ENCODE measurements at regions not wholly inside any gene's neighbourhood (a gene's known extent, or its start where the extent isn't known, plus 50 kb on each side); places are given as distances from the start of the nearest gene placed in this dataset.

- TF ChIP-seq, protein P1, sequence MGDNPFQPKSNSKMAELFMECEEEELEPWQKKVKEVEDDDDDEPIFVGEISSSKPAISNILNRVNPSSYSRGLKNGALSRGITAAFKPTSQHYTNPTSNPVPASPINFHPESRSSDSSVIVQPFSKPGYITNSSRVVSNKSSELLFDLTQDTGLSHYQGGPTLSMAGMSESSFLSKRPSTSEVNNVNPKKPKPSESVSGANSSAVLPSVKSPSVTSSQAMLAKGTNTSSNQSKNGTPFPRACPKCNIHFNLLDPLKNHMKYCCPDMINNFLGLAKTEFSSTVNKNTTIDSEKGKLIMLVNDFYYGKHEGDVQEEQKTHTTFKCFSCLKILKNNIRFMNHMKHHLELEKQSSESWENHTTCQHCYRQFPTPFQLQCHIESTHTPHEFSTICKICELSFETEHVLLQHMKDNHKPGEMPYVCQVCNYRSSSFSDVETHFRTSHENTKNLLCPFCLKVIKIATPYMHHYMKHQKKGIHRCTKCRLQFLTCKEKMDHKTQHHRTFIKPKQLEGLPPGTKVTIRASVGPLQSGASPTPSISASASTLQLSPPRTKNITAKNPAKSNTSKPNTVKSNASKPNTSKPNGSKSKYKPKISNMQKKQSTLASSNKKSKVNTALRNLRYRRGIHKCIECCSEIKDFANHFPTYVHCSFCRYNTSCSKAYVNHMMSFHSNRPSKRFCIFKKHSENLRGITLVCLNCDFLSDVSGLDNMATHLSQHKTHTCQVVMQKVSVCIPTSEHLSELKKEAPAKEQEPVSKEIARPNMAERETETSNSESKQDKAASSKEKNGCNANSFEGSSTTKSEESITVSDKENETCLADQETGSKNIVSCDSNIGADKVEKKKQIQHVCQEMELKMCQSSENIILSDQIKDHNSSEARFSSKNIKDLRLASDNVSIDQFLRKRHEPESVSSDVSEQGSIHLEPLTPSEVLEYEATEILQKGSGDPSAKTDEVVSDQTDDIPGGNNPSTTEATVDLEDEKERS (CRISPR knock-in tag; IDR thresholded peaks at IDR 0.05): no peak
- TF ChIP-seq ZNF605 (CRISPR knock-in tag; IDR thresholded peaks at IDR 0.05): no peak
- no peak for TF ChIP-seq JARID2 (CRISPR knock-in tag; IDR thresholded peaks at IDR 0.05; ENCODE audit: insufficient replicate concordance)
- no peak for TF ChIP-seq PHB2 (IDR thresholded peaks at IDR 0.05; ENCODE audit: partially characterized antibody)
- TF ChIP-seq SIN3B (IDR thresholded peaks at IDR 0.05; ENCODE audit: low read length): no peak
- TF ChIP-seq ATF1 (CRISPR knock-in tag; IDR thresholded peaks at IDR 0.05): no peak
- no peak for TF ChIP-seq MAX (IDR thresholded peaks at IDR 0.05)
Observed at GRCh38 chr15:36400936-36401585, 178.4 kb upstream of the CDIN1 start (continued).

- Histone ChIP-seq H3K27ac (ENCODE audit: extremely low read length, insufficient read depth, low read length) (no peak overlapping the region), H3K4me2 (ENCODE audit: low read depth, low read length) (no peak overlapping the region), H3K9ac (ENCODE audit: insufficient read depth, low read depth, low read length) (no peak overlapping the region), H3K9me3 (ENCODE audit: low read length) (no peaks in the 10 kb centered on the region), H3K36me3 (replicated peaks in 1 of 2; ENCODE audit: control insufficient read depth in 1 of 2, insufficient read depth in 2 of 2, low read length in 2 of 2) (no peaks in the 10 kb centered on the region), H4K20me1 (ENCODE audit: insufficient read depth, low read length) (no peaks in the 10 kb centered on the region), H3K4me1 (ENCODE audit: insufficient read depth, low read length) (no peaks in the 10 kb centered on the region), H3K4me3 (replicated peaks in 1 of 3; ENCODE audit: insufficient read depth in 1 of 3, low read depth in 2 of 3, low read length in 3 of 3) (no peak overlapping the region), H3K79me2 (ENCODE audit: insufficient read depth, low read length) (no peaks in the 10 kb centered on the region), H3K27me3 (ENCODE audit: control insufficient read depth in 1 of 2, insufficient read depth in 2 of 2, low read length in 2 of 2) (no peaks in the 10 kb centered on the region), H2AFZ (ENCODE audit: low read length) (no peak overlapping the region)
- ATAC-seq: no peak
- no TSS peak for BruUV-seq (replicated peaks)
- intact Hi-C loops (cut with micrococcal nuclease; ENCODE audit: unreplicated experiment) (no loop called here), in situ Hi-C loops (cut with HindIII; ENCODE audit: extremely low pct_ligation_motif_present, low pct_unique_long_range_greater_than_20kb) (no loop called here)
- CTCF ChIA-PET (ENCODE audit: low intra/inter-chr PET ratio, low total read pairs): no interaction called here
- POLR2A ChIA-PET: no interaction called here
- no peak for DNase-seq (ENCODE audit: low spot score)
- TF ChIP-seq, protein P2, sequence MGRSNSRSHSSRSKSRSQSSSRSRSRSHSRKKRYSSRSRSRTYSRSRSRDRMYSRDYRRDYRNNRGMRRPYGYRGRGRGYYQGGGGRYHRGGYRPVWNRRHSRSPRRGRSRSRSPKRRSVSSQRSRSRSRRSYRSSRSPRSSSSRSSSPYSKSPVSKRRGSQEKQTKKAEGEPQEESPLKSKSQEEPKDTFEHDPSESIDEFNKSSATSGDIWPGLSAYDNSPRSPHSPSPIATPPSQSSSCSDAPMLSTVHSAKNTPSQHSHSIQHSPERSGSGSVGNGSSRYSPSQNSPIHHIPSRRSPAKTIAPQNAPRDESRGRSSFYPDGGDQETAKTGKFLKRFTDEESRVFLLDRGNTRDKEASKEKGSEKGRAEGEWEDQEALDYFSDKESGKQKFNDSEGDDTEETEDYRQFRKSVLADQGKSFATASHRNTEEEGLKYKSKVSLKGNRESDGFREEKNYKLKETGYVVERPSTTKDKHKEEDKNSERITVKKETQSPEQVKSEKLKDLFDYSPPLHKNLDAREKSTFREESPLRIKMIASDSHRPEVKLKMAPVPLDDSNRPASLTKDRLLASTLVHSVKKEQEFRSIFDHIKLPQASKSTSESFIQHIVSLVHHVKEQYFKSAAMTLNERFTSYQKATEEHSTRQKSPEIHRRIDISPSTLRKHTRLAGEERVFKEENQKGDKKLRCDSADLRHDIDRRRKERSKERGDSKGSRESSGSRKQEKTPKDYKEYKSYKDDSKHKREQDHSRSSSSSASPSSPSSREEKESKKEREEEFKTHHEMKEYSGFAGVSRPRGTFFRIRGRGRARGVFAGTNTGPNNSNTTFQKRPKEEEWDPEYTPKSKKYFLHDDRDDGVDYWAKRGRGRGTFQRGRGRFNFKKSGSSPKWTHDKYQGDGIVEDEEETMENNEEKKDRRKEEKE (IDR thresholded peaks at IDR 0.05): no peak
- no peak for FAIRE-seq
- 3% methylated on average over 3 of the region's 3 CpGs for WGBS (ENCODE audit: low lambda C conversion rate)
Observed at GRCh38 chr15:36401586-36401966, 177.8 kb upstream of the CDIN1 start.

Measured in HepG2 (cell line).